ENCODE measurements at regions not wholly inside any gene's neighbourhood (a gene's known extent, or its start where the extent isn't known, plus 50 kb on each side); places are given as distances from the start of the nearest gene placed in this dataset.
A peak's percentile ranks its signal among the peaks of the same experiment; 100 is the strongest.

DNA sequence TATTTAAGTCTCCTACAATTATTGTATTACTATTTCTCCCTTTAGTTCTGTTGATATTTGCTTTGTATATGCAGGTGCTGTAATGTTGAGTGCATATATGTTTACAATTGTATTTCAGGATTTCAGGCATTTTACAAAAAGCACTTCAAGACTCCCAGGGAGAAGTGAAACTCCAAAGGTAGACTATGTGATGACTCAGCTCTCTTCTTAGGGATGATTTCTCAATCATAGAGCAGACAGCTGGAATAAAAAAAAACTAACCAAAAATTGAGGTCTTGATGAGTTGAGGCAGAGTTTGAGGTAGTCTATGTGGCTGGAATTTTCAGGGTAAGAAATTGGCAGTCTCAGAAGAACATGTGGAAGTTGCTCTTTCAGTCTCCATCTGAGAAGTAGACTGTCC is 786.1 kb downstream of the TFAP2A start:
- Histone ChIP-seq H4K5ac (ENCODE audit: low read depth, low read length) (no peak overlapping the region), H4K20me1 (ENCODE audit: insufficient read depth, low read length) (no peaks in the 10 kb centered on the region), H3K18ac (ENCODE audit: low read depth, low read length) (no peak overlapping the region), H3K9ac (ENCODE audit: low read depth, low read length) (no peak overlapping the region), H3K23ac (ENCODE audit: low read depth, low read length) (no peak overlapping the region), H2BK15ac (ENCODE audit: low read depth, low read length) (no peak overlapping the region), H3K4me2 (ENCODE audit: low read depth, low read length) (no peak overlapping the region), H3K27me3 (ENCODE audit: control insufficient read depth, insufficient read depth, low read length) (no peaks in the 10 kb centered on the region), H2BK5ac (ENCODE audit: low read depth, low read length, poor library complexity, severe bottlenecking) (no peak overlapping the region), H3K14ac (replicated peaks; ENCODE audit: low read depth, low read length) (no peak overlapping the region), H3K9me1 (ENCODE audit: insufficient read depth, low read length) (no peaks in the 10 kb centered on the region), H2AFZ (replicated peaks; ENCODE audit: low read length, poor library complexity) (no peak overlapping the region), H3K9me3 (ENCODE audit: control insufficient read depth, insufficient read depth, low read length) (peaks cover 7% of the 10 kb centered on the region; the same call in 1 of the 2 replicates), H3K4me3 (ENCODE audit: insufficient read depth, low read depth, low read length) (no peak overlapping the region), H2BK20ac (ENCODE audit: low read depth, low read length) (no peak overlapping the region), H3K4ac (ENCODE audit: low read depth, low read length) (no peak overlapping the region), H3K56ac (ENCODE audit: extremely low read depth, insufficient read depth, low read length) (no peak overlapping the region), H3K36me3 (ENCODE audit: control insufficient read depth, insufficient read depth, low read length) (no peaks in the 10 kb centered on the region), H3K79me1 (ENCODE audit: low read depth in 1 of 2, low read length in 2 of 2) (no peaks in the 10 kb centered on the region), H2BK120ac (ENCODE audit: low read depth, low read length) (no peak overlapping the region), H2AK9ac (replicated peaks; ENCODE audit: low read depth, low read length, poor library complexity) (no peak overlapping the region), H3K27ac (ENCODE audit: insufficient read depth, low read length) (no peak overlapping the region), H4K8ac (ENCODE audit: low read depth in 2 of 2, low read length in 2 of 2) (no peak overlapping the region), H3K4me1 (ENCODE audit: control insufficient read depth, insufficient read depth, low read length) (0 out of 2 replicates have a peak, but pooled peaks cover 3% of the 10 kb centered on the region), H2AK5ac (ENCODE audit: low read depth, low read length) (no peak overlapping the region), H4K91ac (ENCODE audit: insufficient read depth, low read depth, low read length) (no peak overlapping the region)
- in situ Hi-C loops (cut with MboI; ENCODE audit: low sequenced_read_pairs), result no loop called here
- intact Hi-C loops (cut with micrococcal nuclease), result no loop called here
- ChIA-PET POLR2A (ENCODE audit: unreplicated experiment) (no interaction called here), CTCF (no interaction called here)
- ATAC-seq (ENCODE audit: low read depth) (no peak), DNase-seq (peak; percentile 13)
- dilution Hi-C loops (cut with HindIII; ENCODE audit: low sequenced_read_pairs, unreplicated experiment), result no loop called here
- TF ChIP-seq SMC3 (IDR thresholded peaks at IDR 0.05; ENCODE audit: low read depth, low read length) (no peak), MXI1 (IDR thresholded peaks at IDR 0.05; ENCODE audit: borderline replicate concordance, low read depth, low read length) (no peak), MAZ (IDR thresholded peaks at IDR 0.05; ENCODE audit: borderline replicate concordance, low read depth, low read length) (no peak), BHLHE40 (IDR thresholded peaks at IDR 0.05; ENCODE audit: low read depth, low read length) (no peak), MAFK (IDR thresholded peaks at IDR 0.05; ENCODE audit: low read depth, low read length) (peak; percentile 58)
- BruUV-seq (replicated peaks), result no TSS peak
